OCI-LY1 (cell line): ENCODE measurements at regions not wholly inside any gene's neighbourhood (a gene's known extent, or its start where the extent isn't known, plus 50 kb on each side); places are given as distances from the start of the nearest gene placed in this dataset.

Experiments used
- H2AFZ ChIP-seq: fragments of 200-600 bp; sonication (generic), shearing (Covaris generic); 2 replicates; pipeline ENCODE4 v1.6.0; 2014; ENCODE audit warnings: antibody characterized with exemption, mild to moderate bottlenecking, low read length
- H3F3A ChIP-seq: fragments of 200-600 bp; sonication (generic), shearing (Covaris generic); 2 replicates; pipeline ENCODE4 v1.6.0; 2014; ENCODE audit warnings: mild to moderate bottlenecking, antibody characterized with exemption, low read length, moderate library complexity; ENCODE audit not compliant: insufficient read depth
- H3K27ac ChIP-seq: fragments of 200-600 bp; sonication (generic); 2 replicates; pipeline ENCODE4 v1.5.1; 2014; ENCODE audit warnings: low read length, mixed run types, mild to moderate bottlenecking, low read depth; ENCODE audit not compliant: poor library complexity, severe bottlenecking
- H3K27me3 ChIP-seq: fragments of 200-600 bp; sonication (generic); 2 replicates; pipeline ENCODE4 v1.6.0; 2014; ENCODE audit warnings: antibody characterized with exemption, mild to moderate bottlenecking, low read length, moderate library complexity; ENCODE audit not compliant: insufficient read depth
- H3K36me3 ChIP-seq: fragments of 200-600 bp; sonication (generic); 2 replicates; pipeline ENCODE4 v1.6.1; 2014; ENCODE audit warnings: mild to moderate bottlenecking, antibody characterized with exemption, low read length, moderate library complexity, mixed read lengths; ENCODE audit not compliant: insufficient read depth
- H3K4me1 ChIP-seq: fragments of 200-600 bp; sonication (generic); 2 replicates; pipeline ENCODE4 v1.5.1; 2014; ENCODE audit warnings: mild to moderate bottlenecking, low read length, moderate library complexity; ENCODE audit not compliant: insufficient read depth, severe bottlenecking
- H3K4me2 ChIP-seq: fragments of 200-600 bp; sonication (generic), shearing (Covaris generic); 2 replicates; pipeline ENCODE4 v1.6.1; 2014; ENCODE audit warnings: low read length
- H3K4me3 ChIP-seq: fragments of 200-600 bp; sonication (generic); 2 replicates; pipeline ENCODE4 v1.5.1; 2014; ENCODE audit warnings: low read length, low read depth, mild to moderate bottlenecking, mixed read lengths; ENCODE audit not compliant: poor library complexity, severe bottlenecking
- H3K79me2 ChIP-seq: fragments of 200-600 bp; shearing (Covaris generic); 2 replicates; pipeline ENCODE4 v1.6.1; 2016; ENCODE audit warnings: mixed run types, low read length, mixed read lengths; ENCODE audit not compliant: insufficient read depth
- H3K9ac ChIP-seq: fragments of 200-600 bp; sonication (generic), shearing (Covaris generic); 2 replicates; pipeline ENCODE4 v1.6.1; 2014; ENCODE audit warnings: mild to moderate bottlenecking, low read length, mixed read lengths
- H3K9me2 ChIP-seq: fragments of 200-600 bp; sonication (generic), shearing (Covaris generic); 2 replicates; pipeline ENCODE4 v1.6.1; 2014; ENCODE audit warnings: low read depth, mild to moderate bottlenecking, low read length, mixed read lengths
- H3K9me3 ChIP-seq: fragments of 200-600 bp; shearing (Covaris generic); 2 replicates; pipeline ENCODE4 v1.6.1; 2014; ENCODE audit warnings: low read length, mixed read lengths
- H4K20me1 ChIP-seq: fragments of 200-600 bp; sonication (generic), shearing (Covaris generic); 2 replicates; pipeline ENCODE4 v1.6.0; 2016; ENCODE audit warnings: mild to moderate bottlenecking, low read length; ENCODE audit not compliant: insufficient read depth
- CTCF ChIP-seq: fragments of 200-600 bp; sonication (generic), shearing (Covaris generic); IDR thresholded peaks from 2 replicates; pipeline ENCODE4 v1.5.1; 2017; ENCODE audit warnings: mild to moderate bottlenecking, antibody characterized with exemption, low read length, moderate library complexity, mixed read lengths
- EZH2 ChIP-seq: fragments of 200-600 bp; sonication (generic), shearing (Covaris generic); IDR thresholded peaks from 2 replicates; pipeline ENCODE4 v1.8.0; 2017; ENCODE audit warnings: borderline replicate concordance, mixed run types, mild to moderate bottlenecking, antibody characterized with exemption, low read length, moderate library complexity, mixed read lengths

- H3K27me3 ChIP-seq = no peaks in the 10 kb centered on the region
- no peak overlapping the region for H3K9ac ChIP-seq
- no peak overlapping the region for H3K4me3 ChIP-seq
- H2AFZ ChIP-seq = no peak overlapping the region
- no peaks in the 10 kb centered on the region for H3K9me3 ChIP-seq
- no peaks in the 10 kb centered on the region for H4K20me1 ChIP-seq
- H3K27ac ChIP-seq = no peak overlapping the region
- H3K4me2 ChIP-seq = no peak overlapping the region
- TF ChIP-seq EZH2 (no peak), CTCF (no peak)
- no peaks in the 10 kb centered on the region for H3K4me1 ChIP-seq
- H3K9me2 ChIP-seq = no peaks in the 10 kb centered on the region
- no peaks in the 10 kb centered on the region for H3K79me2 ChIP-seq
- H3F3A ChIP-seq = no peaks in the 10 kb centered on the region
- H3K36me3 ChIP-seq = no peaks in the 10 kb centered on the region
These were observed 68.8 kb downstream of the CLDN17 start for GRCh38 chr21:30097791-30098190.

- H3K9me2 ChIP-seq = no peaks in the 10 kb centered on the region
- H3K4me1 ChIP-seq = no peaks in the 10 kb centered on the region
- no peaks in the 10 kb centered on the region for H3K9me3 ChIP-seq
- no peak overlapping the region for H3K27ac ChIP-seq
- H3K4me2 ChIP-seq = no peak overlapping the region
- no peaks in the 10 kb centered on the region for H3K27me3 ChIP-seq
- H2AFZ ChIP-seq = no peak overlapping the region
- H3K79me2 ChIP-seq = no peaks in the 10 kb centered on the region
- H4K20me1 ChIP-seq = no peaks in the 10 kb centered on the region
- TF ChIP-seq CTCF (no peak), EZH2 (no peak)
- H3K36me3 ChIP-seq = no peaks in the 10 kb centered on the region
- H3K4me3 ChIP-seq = no peak overlapping the region
- no peaks in the 10 kb centered on the region for H3F3A ChIP-seq
- H3K9ac ChIP-seq = no peak overlapping the region
These were observed 83.2 kb downstream of the CLDN17 start for GRCh38 chr21:30083225-30083945.

- H3K4me3 ChIP-seq = no peak overlapping the region
- H3K36me3 ChIP-seq = no peaks in the 10 kb centered on the region
These were observed 85.1 kb downstream of the CLDN17 start for GRCh38 chr21:30081506-30081905.

More at GRCh38 chr21:30081506-30081905, 85.1 kb downstream of the CLDN17 start:
- TF ChIP-seq EZH2 (no peak), CTCF (no peak)
- no peaks in the 10 kb centered on the region for H3K79me2 ChIP-seq
- H3K9me2 ChIP-seq = no peaks in the 10 kb centered on the region
- H3K27me3 ChIP-seq = no peaks in the 10 kb centered on the region
- H3K4me1 ChIP-seq = no peaks in the 10 kb centered on the region
- H3K9ac ChIP-seq = no peak overlapping the region
- no peaks in the 10 kb centered on the region for H3K9me3 ChIP-seq
- no peak overlapping the region for H3K4me2 ChIP-seq
- no peaks in the 10 kb centered on the region for H4K20me1 ChIP-seq
- no peak overlapping the region for H3K27ac ChIP-seq
- H3F3A ChIP-seq = no peaks in the 10 kb centered on the region
- H2AFZ ChIP-seq = no peak overlapping the region
